ENCODE measurements at regions not wholly inside any gene's neighbourhood (a gene's known extent, or its start where the extent isn't known, plus 50 kb on each side); places are given as distances from the start of the nearest gene placed in this dataset.

- Histone ChIP-seq H2BK12ac (ENCODE audit: low read length) (no peak overlapping the region), H3K4me3 (ENCODE audit: low read length in 2 of 2) (peak overlapping the region in 1 of 2 donors; percentile 34), H3K9ac (ENCODE audit: low read depth, low read length, poor library complexity) (no peak overlapping the region), H3K27me3 (ENCODE audit: control insufficient read depth in 3 of 3, insufficient read depth in 3 of 3, low read depth in 1 of 3, low read length in 3 of 3) (peaks cover 0 to 3% (median 0%) of the 10 kb centered on the region in 3 experiments), H3K4ac (ENCODE audit: low read length) (no peak overlapping the region), H2AFZ (ENCODE audit: low read length) (peak overlapping the region; percentile 58), H3K9me3 (replicated peaks in 1 of 2; ENCODE audit: control insufficient read depth in 2 of 2, insufficient read depth in 1 of 2, low read depth in 1 of 2, low read length in 2 of 2) (no peaks in the 10 kb centered on the region), H3K79me1 (ENCODE audit: low read depth, low read length) (no peaks in the 10 kb centered on the region), H2AK5ac (ENCODE audit: low read depth, low read length) (peak overlapping the region; percentile 39), H2BK120ac (ENCODE audit: low read depth, low read length) (peak overlapping the region; percentile 38), H4K91ac (ENCODE audit: low read depth, low read length, poor library complexity) (no peak overlapping the region), H3K4me2 (ENCODE audit: insufficient read depth, low read length, poor library complexity, severe bottlenecking) (no peak overlapping the region), H3K23ac (ENCODE audit: low read depth, low read length, poor library complexity) (no peak overlapping the region), H3K27ac (replicated peaks; ENCODE audit: low read length) (no peak overlapping the region), H3K36me3 (replicated peaks in 1 of 2; ENCODE audit: control insufficient read depth in 2 of 2, insufficient read depth in 2 of 2, low read length in 2 of 2) (no peaks in the 10 kb centered on the region), H3K14ac (ENCODE audit: low read length) (no peak overlapping the region), H4K8ac (ENCODE audit: low read depth, low read length) (no peak overlapping the region), H2BK15ac (ENCODE audit: low read length) (no peak overlapping the region), H3K18ac (ENCODE audit: low read length) (peak overlapping the region; percentile 81), H3K4me1 (ENCODE audit: control insufficient read depth in 2 of 2, insufficient read depth in 1 of 2, low read depth in 1 of 2, low read length in 2 of 2) (peaks cover 16 to 37% of the 10 kb centered on the region in 2 donors), H2BK5ac (ENCODE audit: low read length) (no peak overlapping the region)
- DNase-seq (ENCODE audit: low spot score) = no peak
- WGBS, 2 donors (ENCODE audit: extremely low coverage in 2 of 2, insufficient read length in 2 of 2, insufficient replicate concordance in 1 of 2) = no CpG with 5 or more reads among the region's 8 CpGs
These were observed 160.5 kb upstream of the NAV2 start for GRCh38 chr11:19552161-19552560.

GRCh38 chr11:19551457-19551856 is 161.2 kb upstream of the NAV2 start:
- Histone ChIP-seq H3K27ac (replicated peaks; ENCODE audit: low read length) (no peak overlapping the region), H2AK5ac (ENCODE audit: low read depth, low read length) (peak overlapping the region; percentile 29), H2BK12ac (ENCODE audit: low read length) (no peak overlapping the region), H3K36me3 (replicated peaks in 1 of 2; ENCODE audit: control insufficient read depth in 2 of 2, insufficient read depth in 2 of 2, low read length in 2 of 2) (no peaks in the 10 kb centered on the region), H3K9ac (ENCODE audit: low read depth, low read length, poor library complexity) (no peak overlapping the region), H3K4me1 (ENCODE audit: control insufficient read depth in 2 of 2, insufficient read depth in 1 of 2, low read depth in 1 of 2, low read length in 2 of 2) (peaks cover 18 to 44% of the 10 kb centered on the region in 2 donors), H2BK5ac (ENCODE audit: low read length) (no peak overlapping the region), H2BK120ac (ENCODE audit: low read depth, low read length) (no peak overlapping the region), H3K79me1 (ENCODE audit: low read depth, low read length) (no peaks in the 10 kb centered on the region), H3K14ac (ENCODE audit: low read length) (no peak overlapping the region), H3K4me2 (ENCODE audit: insufficient read depth, low read length, poor library complexity, severe bottlenecking) (no peak overlapping the region), H4K8ac (ENCODE audit: low read depth, low read length) (no peak overlapping the region), H3K27me3 (ENCODE audit: control insufficient read depth in 3 of 3, insufficient read depth in 3 of 3, low read depth in 1 of 3, low read length in 3 of 3) (peaks cover 0 to 3% (median 0%) of the 10 kb centered on the region in 3 experiments), H3K4ac (ENCODE audit: low read length) (no peak overlapping the region), H2AFZ (ENCODE audit: low read length) (peak overlapping the region; percentile 58), H2BK15ac (ENCODE audit: low read length) (peak overlapping the region; percentile 64), H3K23ac (ENCODE audit: low read depth, low read length, poor library complexity) (no peak overlapping the region), H4K91ac (ENCODE audit: low read depth, low read length, poor library complexity) (no peak overlapping the region), H3K9me3 (replicated peaks in 1 of 2; ENCODE audit: control insufficient read depth in 2 of 2, insufficient read depth in 1 of 2, low read depth in 1 of 2, low read length in 2 of 2) (no peaks in the 10 kb centered on the region), H3K4me3 (ENCODE audit: low read length in 2 of 2) (no peak overlapping the region), H3K18ac (ENCODE audit: low read length) (peak overlapping the region; percentile 32)
- no peak for DNase-seq (ENCODE audit: low spot score)
- WGBS, 2 donors (ENCODE audit: extremely low coverage in 2 of 2, insufficient read length in 2 of 2, insufficient replicate concordance in 1 of 2) = no CpG with 5 or more reads among the region's 4 CpGs

GRCh38 chr11:19547044-19547443 is 165.6 kb upstream of the NAV2 start:
- Histone ChIP-seq H3K9me3 (replicated peaks in 1 of 2; ENCODE audit: control insufficient read depth in 2 of 2, insufficient read depth in 1 of 2, low read depth in 1 of 2, low read length in 2 of 2) (no peaks in the 10 kb centered on the region), H3K4me3 (ENCODE audit: low read length in 2 of 2) (no peak overlapping the region), H3K9ac (ENCODE audit: low read depth, low read length, poor library complexity) (no peak overlapping the region), H3K18ac (ENCODE audit: low read length) (no peak overlapping the region), H3K14ac (ENCODE audit: low read length) (no peak overlapping the region), H2AK5ac (ENCODE audit: low read depth, low read length) (no peak overlapping the region), H3K23ac (ENCODE audit: low read depth, low read length, poor library complexity) (no peak overlapping the region), H3K4me1 (ENCODE audit: control insufficient read depth in 2 of 2, insufficient read depth in 1 of 2, low read depth in 1 of 2, low read length in 2 of 2) (peaks cover 7 to 43% of the 10 kb centered on the region in 2 donors), H2BK120ac (ENCODE audit: low read depth, low read length) (no peak overlapping the region), H3K27me3 (ENCODE audit: control insufficient read depth in 3 of 3, insufficient read depth in 3 of 3, low read depth in 1 of 3, low read length in 3 of 3) (peaks cover 0 to 3% (median 0%) of the 10 kb centered on the region in 3 experiments), H3K4ac (ENCODE audit: low read length) (no peak overlapping the region), H2BK15ac (ENCODE audit: low read length) (no peak overlapping the region), H3K36me3 (replicated peaks in 1 of 2; ENCODE audit: control insufficient read depth in 2 of 2, insufficient read depth in 2 of 2, low read length in 2 of 2) (no peaks in the 10 kb centered on the region), H2BK5ac (ENCODE audit: low read length) (no peak overlapping the region), H3K4me2 (ENCODE audit: insufficient read depth, low read length, poor library complexity, severe bottlenecking) (no peak overlapping the region), H4K8ac (ENCODE audit: low read depth, low read length) (no peak overlapping the region), H3K27ac (replicated peaks; ENCODE audit: low read length) (no peak overlapping the region), H2AFZ (ENCODE audit: low read length) (no peak overlapping the region), H3K79me1 (ENCODE audit: low read depth, low read length) (no peaks in the 10 kb centered on the region), H4K91ac (ENCODE audit: low read depth, low read length, poor library complexity) (no peak overlapping the region), H2BK12ac (ENCODE audit: low read length) (no peak overlapping the region)
- no peak for DNase-seq (ENCODE audit: low spot score)
- WGBS, 2 donors (ENCODE audit: extremely low coverage in 2 of 2, insufficient read length in 2 of 2, insufficient replicate concordance in 1 of 2) = no CpG with 5 or more reads among the region's 3 CpGs

- no peak for DNase-seq (ENCODE audit: low spot score)
- no peak overlapping the region for H3K14ac ChIP-seq (ENCODE audit: low read length)
- no peak overlapping the region for H4K8ac ChIP-seq (ENCODE audit: low read depth, low read length)
- H3K23ac ChIP-seq (ENCODE audit: low read depth, low read length, poor library complexity) = no peak overlapping the region
- H4K91ac ChIP-seq (ENCODE audit: low read depth, low read length, poor library complexity) = no peak overlapping the region
- H3K9me3 ChIP-seq (replicated peaks in 1 of 2; ENCODE audit: control insufficient read depth in 2 of 2, insufficient read depth in 1 of 2, low read depth in 1 of 2, low read length in 2 of 2) = no peaks in the 10 kb centered on the region
- H2AK5ac ChIP-seq (ENCODE audit: low read depth, low read length) = peak overlapping the region; percentile 2
- H2BK120ac ChIP-seq (ENCODE audit: low read depth, low read length) = no peak overlapping the region
- WGBS, 2 donors (ENCODE audit: extremely low coverage in 2 of 2, insufficient read length in 2 of 2, insufficient replicate concordance in 1 of 2) = no CpG with 5 or more reads among the region's 5 CpGs
- peaks cover 4 to 36% of the 10 kb centered on the region in 2 donors for H3K4me1 ChIP-seq (ENCODE audit: control insufficient read depth in 2 of 2, insufficient read depth in 1 of 2, low read depth in 1 of 2, low read length in 2 of 2)
- H3K27ac ChIP-seq (replicated peaks; ENCODE audit: low read length) = no peak overlapping the region
- H2BK5ac ChIP-seq (ENCODE audit: low read length) = no peak overlapping the region
- H3K4me2 ChIP-seq (ENCODE audit: insufficient read depth, low read length, poor library complexity, severe bottlenecking) = no peak overlapping the region
- no peak overlapping the region for H2AFZ ChIP-seq (ENCODE audit: low read length)
- no peak overlapping the region for H3K9ac ChIP-seq (ENCODE audit: low read depth, low read length, poor library complexity)
- no peaks in the 10 kb centered on the region for H3K79me1 ChIP-seq (ENCODE audit: low read depth, low read length)
- H3K36me3 ChIP-seq (replicated peaks in 1 of 2; ENCODE audit: control insufficient read depth in 2 of 2, insufficient read depth in 2 of 2, low read length in 2 of 2) = no peaks in the 10 kb centered on the region
- H3K4me3 ChIP-seq (ENCODE audit: low read length in 2 of 2) = no peak overlapping the region
- H2BK12ac ChIP-seq (ENCODE audit: low read length) = no peak overlapping the region
- H2BK15ac ChIP-seq (ENCODE audit: low read length) = no peak overlapping the region
- H3K18ac ChIP-seq (ENCODE audit: low read length) = no peak overlapping the region
- no peak overlapping the region for H3K4ac ChIP-seq (ENCODE audit: low read length)
- H3K27me3 ChIP-seq (ENCODE audit: control insufficient read depth in 3 of 3, insufficient read depth in 3 of 3, low read depth in 1 of 3, low read length in 3 of 3) = peaks cover 0 to 1% (median 0%) of the 10 kb centered on the region in 3 experiments
These were observed 166.3 kb upstream of the NAV2 start for GRCh38 chr11:19546325-19546724.

Measured in neuronal stem cell (in vitro differentiated cells).